ENCODE measurements at regions not wholly inside any gene's neighbourhood (a gene's known extent, or its start where the extent isn't known, plus 50 kb on each side); places are given as distances from the start of the nearest gene placed in this dataset.

DNA sequence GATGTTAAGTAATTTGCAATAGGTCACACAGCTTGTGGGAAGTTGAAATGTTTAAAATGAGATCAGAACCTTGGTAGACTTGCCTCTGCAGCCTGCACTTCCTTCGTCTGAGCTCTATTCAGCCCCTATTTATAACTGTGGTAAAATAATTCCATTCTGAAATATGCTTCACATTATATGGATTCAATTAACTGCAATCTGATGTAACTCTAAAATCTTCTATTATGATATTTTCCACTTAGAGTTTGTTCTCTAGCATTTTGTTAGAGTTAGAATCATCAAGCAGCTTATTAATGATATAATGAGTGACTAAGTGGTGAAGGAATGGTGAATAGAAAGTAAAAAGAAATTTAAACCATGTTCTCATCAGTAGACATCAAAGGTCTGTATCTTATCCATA, 139.6 kb upstream of the ARHGAP28 start:
- DNase-seq (ENCODE audit: low read depth in 1 of 2, low spot score in 1 of 2), result no peak
- in situ Hi-C loops (cut with HindIII; ENCODE audit: low pct_unique_long_range_greater_than_20kb, low sequenced_read_pairs), result no loop called here

DNA sequence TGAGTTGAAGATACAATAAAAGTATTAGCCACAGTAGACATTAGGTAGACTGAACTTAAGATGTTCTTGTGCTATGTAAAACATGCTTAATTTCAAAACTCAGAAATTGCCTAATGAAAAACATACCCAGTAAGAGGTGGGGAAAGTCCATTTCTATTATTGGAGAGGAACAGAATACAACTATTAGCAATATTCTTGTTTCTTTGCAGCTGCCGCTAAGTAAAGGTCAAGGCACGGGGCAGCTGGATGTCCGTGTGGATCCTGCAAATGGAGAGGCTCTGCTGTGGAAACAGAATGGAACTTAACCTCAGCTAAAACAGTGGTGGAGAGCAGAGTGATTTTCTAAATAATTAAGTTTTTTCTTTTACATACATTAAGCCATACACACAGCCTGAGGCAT, 139.2 kb upstream of the ARHGAP28 start:
- in situ Hi-C loops (cut with HindIII; ENCODE audit: low pct_unique_long_range_greater_than_20kb, low sequenced_read_pairs), result no loop called here
- TF ChIP-seq JUND (IDR thresholded peaks at IDR 0.05; ENCODE audit: low read depth), result no peak
- no peak for DNase-seq (ENCODE audit: low read depth in 1 of 2, low spot score in 1 of 2)

More for the DNA sequence above, 139.6 kb upstream of the ARHGAP28 start:
- TF ChIP-seq JUND (IDR thresholded peaks at IDR 0.05; ENCODE audit: low read depth), result no peak

DNA sequence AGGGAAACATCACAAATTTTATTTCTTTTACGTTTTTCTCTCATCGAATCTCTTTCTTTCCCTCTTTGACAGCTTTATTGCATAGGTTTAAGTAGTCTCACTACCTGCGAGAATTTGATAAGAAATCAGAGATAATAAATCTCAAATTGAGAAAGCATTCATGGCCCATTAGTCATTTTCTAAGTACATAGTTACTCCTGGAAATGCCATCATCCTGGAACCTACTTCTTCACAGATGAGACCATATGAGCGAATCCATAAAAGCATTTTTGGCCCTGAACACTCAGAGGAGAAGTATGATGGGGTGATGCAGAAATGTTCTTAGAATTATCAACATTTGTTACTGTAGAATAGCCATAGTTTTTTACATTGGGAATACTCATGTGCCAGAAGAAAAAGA, 138.0 kb upstream of the ARHGAP28 start:
- DNase-seq (ENCODE audit: low read depth in 1 of 2, low spot score in 1 of 2), result no peak
- in situ Hi-C loops (cut with HindIII; ENCODE audit: low pct_unique_long_range_greater_than_20kb, low sequenced_read_pairs), result no loop called here
- no peak for TF ChIP-seq JUND (IDR thresholded peaks at IDR 0.05; ENCODE audit: low read depth)

DNA sequence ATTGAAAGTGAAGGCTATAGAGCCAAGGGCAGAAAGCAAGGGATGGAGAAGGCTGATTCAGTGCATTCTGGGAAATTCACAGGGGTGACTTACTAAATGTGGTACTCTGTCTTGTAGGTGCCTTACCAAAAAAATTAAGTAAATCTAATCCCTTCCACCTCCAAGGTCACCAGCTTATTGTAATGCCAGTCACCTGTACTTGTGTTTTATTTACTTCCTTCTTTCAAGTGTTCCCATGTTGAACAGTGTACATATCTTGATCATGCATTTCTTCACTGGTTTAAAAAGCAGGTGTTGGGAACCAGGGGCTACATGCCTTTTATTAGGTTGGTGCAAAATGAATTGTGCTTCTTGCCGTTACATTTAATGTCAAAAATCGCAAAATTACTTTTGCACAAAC, 137.0 kb upstream of the ARHGAP28 start:
- TF ChIP-seq JUND (IDR thresholded peaks at IDR 0.05; ENCODE audit: low read depth), result no peak
- in situ Hi-C loops (cut with HindIII; ENCODE audit: low pct_unique_long_range_greater_than_20kb, low sequenced_read_pairs), result no loop called here
- no peak for DNase-seq (ENCODE audit: low read depth in 1 of 2, low spot score in 1 of 2)

DNA sequence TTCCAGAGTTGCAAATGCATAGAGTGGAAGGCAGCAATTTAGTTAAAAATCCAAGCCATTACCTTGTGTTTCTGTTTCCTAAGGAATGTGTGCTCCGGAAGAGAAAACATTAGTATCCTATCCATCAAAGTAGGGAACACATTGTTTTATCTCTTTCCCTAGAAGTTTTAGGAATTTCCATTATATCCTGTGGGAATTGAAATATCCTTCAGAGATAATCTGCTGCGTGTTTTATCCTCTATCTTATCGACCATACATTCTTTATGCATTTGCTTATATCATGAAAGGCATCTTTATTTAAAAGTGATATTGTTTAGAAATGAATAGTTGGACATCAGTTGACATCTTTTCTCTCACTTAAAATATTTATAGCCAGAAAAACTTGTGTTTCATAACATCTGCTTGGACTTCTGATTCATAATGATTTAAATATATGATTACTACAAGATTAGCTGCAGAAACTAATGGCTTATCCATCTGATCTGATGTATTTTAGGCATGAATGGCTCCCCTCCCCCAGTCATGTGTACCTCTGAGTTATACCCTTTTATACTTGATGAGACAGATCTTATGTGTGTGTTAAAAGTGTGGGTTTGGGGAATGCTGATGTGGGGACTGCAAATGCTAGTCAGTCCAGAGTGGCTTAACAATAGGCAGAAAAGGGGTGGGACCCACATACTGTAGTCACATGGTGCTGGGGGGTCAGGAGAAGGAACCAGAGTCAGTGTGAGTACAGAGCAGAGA, 136.2 kb upstream of the ARHGAP28 start:
- TF ChIP-seq JUND (IDR thresholded peaks at IDR 0.05; ENCODE audit: low read depth), result no peak
- in situ Hi-C loops (cut with HindIII; ENCODE audit: low pct_unique_long_range_greater_than_20kb, low sequenced_read_pairs), result no loop called here
- DNase-seq (ENCODE audit: low read depth in 1 of 2, low spot score in 1 of 2), result no peak

DNA sequence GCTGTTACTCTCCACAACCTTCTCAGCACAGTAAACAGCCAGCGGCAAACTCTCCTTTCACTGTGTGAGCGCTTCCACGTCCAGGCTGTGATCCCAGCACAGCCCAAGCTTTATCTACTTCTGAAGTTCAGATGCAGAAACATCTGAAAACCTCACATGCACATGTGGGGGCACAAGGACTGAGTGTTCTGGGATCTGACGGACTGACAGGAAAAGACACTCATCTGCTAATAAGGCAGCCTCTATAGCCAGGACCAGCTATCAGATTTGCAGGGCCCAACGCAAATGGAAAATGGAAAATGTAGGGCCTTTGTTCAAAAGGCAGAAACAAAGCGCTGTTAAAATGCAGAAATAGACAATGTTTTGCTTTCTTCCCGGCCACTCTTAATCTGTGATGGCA, 133.8 kb upstream of the ARHGAP28 start:
- no peak for DNase-seq (ENCODE audit: low read depth in 1 of 2, low spot score in 1 of 2)
- TF ChIP-seq JUND (IDR thresholded peaks at IDR 0.05; ENCODE audit: low read depth), result no peak
- in situ Hi-C loops (cut with HindIII; ENCODE audit: low pct_unique_long_range_greater_than_20kb, low sequenced_read_pairs), result no loop called here

DNA sequence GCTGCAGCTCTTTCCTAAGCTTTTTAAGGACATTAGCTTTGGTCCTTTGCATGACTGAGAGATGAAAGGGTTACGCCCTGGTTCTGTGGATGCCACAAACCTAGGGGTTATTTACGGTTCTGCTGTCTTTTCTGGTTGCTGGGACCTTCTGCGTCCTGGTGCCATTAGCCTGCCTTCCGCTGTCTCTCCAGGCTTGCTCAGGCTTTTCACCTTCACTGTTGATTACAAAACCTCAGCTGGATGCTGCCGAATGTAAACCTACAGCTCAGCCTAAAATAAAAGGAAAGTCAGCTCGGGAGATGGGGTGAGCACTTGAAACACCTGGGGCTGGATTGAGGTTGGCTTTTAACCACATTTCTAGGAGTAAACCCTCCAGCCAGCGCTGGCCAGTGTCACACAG, 130.9 kb upstream of the ARHGAP28 start:
- TF ChIP-seq JUND (IDR thresholded peaks at IDR 0.05; ENCODE audit: low read depth), result no peak
- in situ Hi-C loops (cut with HindIII; ENCODE audit: low pct_unique_long_range_greater_than_20kb, low sequenced_read_pairs), result no loop called here
- DNase-seq (ENCODE audit: low read depth in 1 of 2, low spot score in 1 of 2), result no peak

DNA sequence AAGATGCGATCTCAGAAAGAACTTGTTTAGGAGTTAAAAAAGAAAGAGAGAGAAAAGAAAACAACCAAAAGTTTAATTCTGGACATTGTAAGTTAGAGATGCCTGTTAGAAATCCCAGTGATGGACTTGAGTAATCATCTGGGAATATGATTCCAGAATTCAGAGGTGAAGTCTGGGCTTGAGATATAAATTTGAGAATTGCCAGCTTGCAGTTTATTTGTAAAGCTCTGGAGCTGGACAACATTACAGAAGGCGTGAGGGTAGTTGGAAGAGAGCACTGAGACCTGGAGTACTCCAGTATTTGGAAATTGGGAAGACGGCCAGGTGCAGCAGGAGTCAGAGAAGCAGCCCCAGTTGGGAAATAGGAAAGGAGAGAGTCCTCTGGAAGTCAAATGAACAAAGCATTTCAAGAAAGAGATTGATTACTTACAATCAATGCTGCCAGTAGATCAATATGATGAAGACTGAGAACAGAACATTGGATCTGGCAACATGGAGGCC, 128.8 kb upstream of the ARHGAP28 start:
- no peak for TF ChIP-seq JUND (IDR thresholded peaks at IDR 0.05; ENCODE audit: low read depth)
- no peak for DNase-seq (ENCODE audit: low read depth in 1 of 2, low spot score in 1 of 2)
- in situ Hi-C loops (cut with HindIII; ENCODE audit: low pct_unique_long_range_greater_than_20kb, low sequenced_read_pairs), result no loop called here

DNA sequence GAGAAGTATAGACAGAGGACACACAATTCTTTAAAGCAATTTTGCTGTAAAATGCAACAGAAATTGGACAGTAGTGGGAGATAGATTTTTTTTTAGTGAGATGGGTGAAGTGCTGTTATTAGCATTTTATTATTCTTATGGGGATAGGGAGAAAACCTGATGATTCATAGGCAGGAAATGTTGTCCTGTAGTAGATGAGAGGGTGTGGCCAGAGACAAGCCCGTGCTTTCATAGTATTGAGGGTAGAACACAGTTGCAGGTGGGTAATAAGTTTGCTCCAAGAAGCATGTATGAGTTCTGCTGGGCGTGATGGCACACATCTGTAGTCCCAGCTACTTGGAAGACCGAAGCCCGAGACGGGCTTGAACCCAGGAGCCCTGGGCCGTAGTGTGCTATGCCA, 128.3 kb upstream of the ARHGAP28 start:
- no peak for DNase-seq (ENCODE audit: low read depth in 1 of 2, low spot score in 1 of 2)
- in situ Hi-C loops (cut with HindIII; ENCODE audit: low pct_unique_long_range_greater_than_20kb, low sequenced_read_pairs), result no loop called here
- no peak for TF ChIP-seq JUND (IDR thresholded peaks at IDR 0.05; ENCODE audit: low read depth)

DNA sequence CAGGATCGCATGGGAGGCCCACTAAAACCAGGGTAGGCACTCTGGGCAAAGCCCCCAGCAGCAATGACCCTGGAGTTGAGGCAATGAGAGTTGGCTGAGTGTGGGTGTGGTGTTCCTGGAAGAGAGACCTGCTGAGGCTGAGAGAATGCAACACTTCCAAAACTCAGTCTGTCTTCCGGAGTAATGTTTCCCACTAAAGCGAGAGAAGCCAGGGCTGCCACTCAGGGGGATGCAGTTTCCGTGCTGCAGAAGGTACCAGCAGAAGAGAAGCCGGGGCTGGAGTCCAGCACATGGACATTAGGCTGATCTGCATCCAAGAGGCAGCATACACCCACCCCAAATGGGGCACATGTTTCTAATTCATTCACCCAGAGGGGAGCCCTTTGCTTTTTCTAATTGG, 127.2 kb upstream of the ARHGAP28 start:
- TF ChIP-seq JUND (IDR thresholded peaks at IDR 0.05; ENCODE audit: low read depth), result no peak
- in situ Hi-C loops (cut with HindIII; ENCODE audit: low pct_unique_long_range_greater_than_20kb, low sequenced_read_pairs), result no loop called here

DNA sequence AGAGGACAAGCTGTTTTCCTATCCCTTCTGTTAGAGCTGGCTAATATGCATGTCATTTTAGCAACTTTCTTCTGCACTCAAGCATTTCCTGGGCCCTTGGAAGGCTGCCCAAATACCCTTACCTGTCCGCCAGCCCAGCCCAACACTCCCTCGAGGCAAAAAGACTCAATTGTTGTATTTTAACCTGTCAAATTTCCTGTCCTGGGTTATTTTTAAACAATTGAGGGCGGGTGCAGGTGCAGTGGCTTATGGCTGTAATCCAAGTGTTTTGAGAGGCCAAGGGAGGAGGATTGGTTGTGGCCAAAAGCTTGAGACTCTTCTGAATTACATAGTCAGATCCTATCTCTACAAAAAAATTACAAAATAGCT, 125.0 kb upstream of the ARHGAP28 start:
- no peak for TF ChIP-seq JUND (IDR thresholded peaks at IDR 0.05; ENCODE audit: low read depth)
- DNase-seq (ENCODE audit: low read depth in 1 of 2, low spot score in 1 of 2), result no peak
- in situ Hi-C loops (cut with HindIII; ENCODE audit: low pct_unique_long_range_greater_than_20kb, low sequenced_read_pairs), result no loop called here

More for the DNA sequence above, 127.2 kb upstream of the ARHGAP28 start:
- no peak for DNase-seq (ENCODE audit: low read depth in 1 of 2, low spot score in 1 of 2)

DNA sequence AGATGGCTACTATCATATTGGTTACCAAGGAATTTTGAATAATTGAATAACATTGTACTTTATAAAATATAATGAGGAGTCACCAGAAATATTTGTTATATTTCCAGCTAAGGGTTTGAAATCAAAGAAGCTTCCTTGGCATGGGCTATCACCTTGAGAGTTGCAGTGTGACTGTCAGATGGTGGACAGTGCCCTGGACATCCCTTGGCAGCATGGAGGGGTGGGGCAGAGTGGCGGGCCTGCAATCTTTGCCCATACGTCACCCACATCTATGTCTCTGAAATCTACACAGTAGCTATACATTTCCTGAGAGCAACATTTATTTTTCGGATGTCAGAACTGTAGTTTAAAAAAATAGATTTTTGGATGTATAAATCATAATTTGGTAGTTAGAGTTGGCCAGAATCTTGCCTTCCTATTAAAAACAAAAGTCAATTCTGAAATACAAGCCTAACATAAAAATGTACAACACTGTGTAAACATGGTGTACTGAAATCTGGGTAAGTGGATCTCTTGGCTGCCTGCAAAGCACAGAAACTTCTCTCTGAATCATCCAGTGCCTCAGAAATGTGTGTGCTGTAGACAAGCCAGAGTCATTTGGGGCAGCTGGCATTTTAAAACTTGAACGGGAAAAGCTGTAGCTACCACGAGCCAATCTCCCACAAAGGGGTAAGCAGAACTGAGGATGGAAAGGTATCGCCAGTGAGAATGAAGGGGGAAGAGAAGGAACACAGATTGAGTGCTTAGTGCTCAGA, 124.2 kb upstream of the ARHGAP28 start:
- no peak for TF ChIP-seq JUND (IDR thresholded peaks at IDR 0.05; ENCODE audit: low read depth)
- in situ Hi-C loops (cut with HindIII; ENCODE audit: low pct_unique_long_range_greater_than_20kb, low sequenced_read_pairs), result no loop called here
- DNase-seq (ENCODE audit: low read depth in 1 of 2, low spot score in 1 of 2), result no peak

DNA sequence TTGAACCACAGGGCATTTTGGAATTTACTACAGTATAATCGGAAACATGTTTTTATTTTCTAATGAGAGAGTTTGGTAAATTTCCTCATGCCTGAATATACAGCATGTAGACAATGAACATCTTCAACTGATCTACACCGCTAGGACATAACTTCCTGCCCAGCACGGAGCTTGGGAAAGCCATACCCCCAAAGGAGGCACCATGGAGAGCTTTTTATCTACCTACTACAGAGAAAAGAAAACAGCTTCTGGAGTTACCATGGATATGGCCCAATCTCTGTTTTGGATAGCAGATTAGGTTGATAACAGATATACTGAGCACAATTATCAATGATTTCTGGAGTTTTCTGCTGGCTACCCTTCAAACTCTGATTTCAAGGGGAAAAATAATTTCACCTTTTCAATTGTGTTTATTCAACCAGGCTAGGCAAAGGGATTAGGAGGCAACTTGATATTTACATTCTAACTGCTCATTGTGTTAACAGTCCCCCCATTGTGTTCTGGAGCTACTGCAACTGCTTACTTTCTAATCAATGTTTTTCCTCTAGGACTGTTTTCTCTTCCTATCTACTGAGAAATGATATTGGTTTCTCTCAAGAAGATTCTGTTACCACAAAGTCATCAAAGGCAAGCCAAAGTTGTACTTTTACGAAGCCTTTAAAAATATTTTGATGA, 123.0 kb upstream of the ARHGAP28 start:
- no peak for DNase-seq (ENCODE audit: low read depth in 1 of 2, low spot score in 1 of 2)
- in situ Hi-C loops (cut with HindIII; ENCODE audit: low pct_unique_long_range_greater_than_20kb, low sequenced_read_pairs), result no loop called here
- TF ChIP-seq JUND (IDR thresholded peaks at IDR 0.05; ENCODE audit: low read depth), result no peak

Data from T47D (cell line).